HG03039 (cell line): ENCODE measurements at regions not wholly inside any gene's neighbourhood (a gene's known extent, or its start where the extent isn't known, plus 50 kb on each side); places are given as distances from the start of the nearest gene placed in this dataset.

Experiments
- ATAC-seq: cut with Tn5 transposase; IDR thresholded peaks from one replicate; pipeline ENCODE4 v1.9.1; 2021; ENCODE audit warnings: mild to moderate bottlenecking, moderate library complexity; ENCODE audit not compliant: unreplicated experiment

DNA sequence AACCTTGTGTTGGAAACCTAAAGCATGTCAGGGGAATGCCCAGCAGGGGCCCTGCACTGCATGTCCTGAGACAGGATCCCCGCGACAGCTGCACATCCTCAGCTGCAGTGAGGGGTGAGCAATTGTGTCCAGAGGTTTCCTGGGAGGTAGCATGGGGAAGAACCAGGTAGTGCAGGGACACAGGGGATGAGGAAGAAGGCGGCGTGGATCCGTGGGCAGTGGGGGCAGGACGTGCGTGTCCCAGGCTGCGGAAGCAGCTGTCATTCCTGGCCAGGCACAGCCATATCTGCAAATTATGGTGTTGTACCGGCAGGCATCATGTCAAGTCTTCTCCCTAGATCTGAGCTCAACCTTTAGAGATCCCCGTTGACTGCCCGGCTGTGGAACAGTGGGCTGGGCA is 238.2 kb upstream of the MYT1L start:
- ATAC-seq, result no peak

GRCh38 chr2:2568411-2568810 is 237.3 kb upstream of the MYT1L start:
- no peak for ATAC-seq

DNA sequence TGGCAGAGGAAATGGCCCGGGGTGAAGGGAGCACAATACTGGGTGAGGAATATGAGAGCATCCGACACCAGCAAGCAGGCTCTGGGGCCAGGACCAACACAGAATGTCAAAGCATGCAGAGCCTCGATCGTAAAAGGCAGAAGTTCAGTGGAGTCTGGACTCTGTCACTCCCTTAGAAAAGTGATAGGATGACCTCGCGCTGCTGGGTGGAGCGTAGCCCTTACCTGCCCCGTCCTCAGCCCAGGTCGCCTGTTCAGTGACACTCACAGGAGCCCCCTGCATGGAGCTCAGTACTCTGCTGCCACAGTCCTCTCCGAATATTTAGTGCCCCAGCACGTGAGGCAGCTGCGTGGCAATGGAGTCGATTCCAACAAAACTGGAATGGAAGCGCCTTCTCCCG is 236.7 kb upstream of the MYT1L start:
- no peak for ATAC-seq

GRCh38 chr2:2566396-2567323 is 235.6 kb upstream of the MYT1L start:
- no peak for ATAC-seq

DNA sequence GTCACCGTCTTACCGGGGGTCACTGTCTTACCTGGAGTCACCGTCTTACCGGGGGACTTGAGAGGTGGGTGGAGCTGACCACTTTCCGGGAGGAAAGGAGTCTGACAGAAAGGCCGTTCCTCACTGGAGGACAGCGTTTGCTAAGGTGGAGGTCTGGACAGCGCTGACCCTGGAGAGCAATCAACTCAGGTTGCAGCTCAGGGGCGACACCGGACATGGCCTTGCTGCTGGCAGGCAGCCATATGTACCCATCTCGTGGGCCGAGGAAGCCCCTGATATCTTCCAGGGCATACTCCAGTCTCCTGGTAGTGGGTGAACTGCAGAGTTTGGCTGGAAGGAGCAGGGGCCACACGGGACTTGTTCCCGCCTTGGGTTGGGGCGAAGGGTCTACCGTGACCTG is 234.6 kb upstream of the MYT1L start:
- ATAC-seq, result no peak

- ATAC-seq, result no peak
Measured at GRCh38 chr2:2564300-2565078, 233.4 kb upstream of the MYT1L start.

GRCh38 chr2:2563309-2563860 is 232.3 kb upstream of the MYT1L start:
- no peak for ATAC-seq

- ATAC-seq, result no peak
Measured at GRCh38 chr2:2562867-2563266, 231.8 kb upstream of the MYT1L start.

- no peak for ATAC-seq
Measured at GRCh38 chr2:2561346-2562095, 230.4 kb upstream of the MYT1L start.

DNA sequence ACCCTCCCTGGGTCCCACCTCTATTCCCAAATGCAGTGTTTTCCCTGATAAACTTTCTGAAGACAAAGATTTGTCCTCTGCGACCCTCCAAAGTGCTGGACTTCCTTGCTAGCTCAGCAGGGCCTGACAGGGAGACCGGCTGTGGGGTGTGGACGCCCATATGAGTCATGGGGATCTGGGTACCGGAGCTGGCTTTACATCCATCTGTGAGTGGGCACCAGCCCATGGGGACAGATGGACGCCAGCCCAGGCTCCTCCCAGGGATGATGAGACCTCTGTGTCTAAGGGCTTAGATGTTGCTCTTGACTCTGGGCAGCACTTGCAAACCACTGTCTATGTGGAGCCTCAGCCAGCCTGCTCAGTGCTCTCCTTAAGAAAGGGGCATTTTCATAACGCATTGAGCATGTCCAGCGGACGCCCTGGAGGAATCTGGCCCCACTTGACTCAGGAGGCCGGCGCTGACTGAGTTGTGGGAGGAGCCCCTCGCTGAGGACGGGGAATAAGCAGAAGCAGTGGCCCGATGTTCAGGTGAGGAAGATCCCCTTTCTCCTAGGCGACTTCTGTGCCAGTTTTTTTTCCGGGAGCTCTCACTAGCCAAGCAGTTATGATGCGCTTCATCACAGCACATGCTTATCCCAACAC is 229.4 kb upstream of the MYT1L start:
- no peak for ATAC-seq

GRCh38 chr2:2558476-2558875 is 227.4 kb upstream of the MYT1L start:
- no peak for ATAC-seq

DNA sequence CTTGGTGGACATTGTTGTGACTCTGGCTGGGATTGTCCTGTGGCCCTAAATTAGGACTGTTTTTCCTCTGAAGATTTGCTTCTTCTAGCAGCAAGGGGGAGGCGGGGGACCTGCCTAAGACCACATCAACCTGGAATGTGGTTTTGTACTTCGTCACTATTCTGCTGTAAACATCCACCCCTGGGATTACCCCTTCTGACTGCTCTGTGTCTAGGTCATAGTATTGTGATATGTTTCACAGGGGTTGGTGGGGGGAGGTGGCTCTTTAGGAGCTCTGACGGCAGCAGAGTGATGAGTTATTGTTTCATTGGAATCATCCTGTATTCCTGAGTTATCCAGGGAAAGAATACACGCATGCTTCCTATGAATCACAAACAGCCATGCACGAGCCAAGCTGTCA is 226.4 kb upstream of the MYT1L start:
- ATAC-seq, result no peak

GRCh38 chr2:2550856-2551255 is 219.8 kb upstream of the MYT1L start:
- ATAC-seq, result no peak

DNA sequence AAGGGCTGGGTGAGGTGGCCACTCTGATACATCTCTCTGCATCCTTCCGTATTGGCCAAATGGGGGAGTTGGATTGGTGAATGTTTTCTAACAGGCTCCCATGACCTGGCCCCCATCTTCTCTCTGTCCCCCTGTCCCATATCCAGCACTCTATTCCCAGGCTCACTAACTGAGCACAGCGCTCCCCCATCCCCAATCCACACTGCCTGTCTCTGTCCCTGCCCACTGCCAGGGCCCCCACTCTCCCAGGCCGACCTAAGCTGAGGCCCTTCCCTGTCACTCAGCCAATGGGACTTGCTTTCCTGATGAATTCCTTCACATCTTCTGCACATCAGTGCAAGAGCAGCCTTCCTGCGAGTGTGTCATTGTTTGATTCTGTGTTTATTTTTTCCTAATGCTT is 216.8 kb upstream of the MYT1L start:
- no peak for ATAC-seq

DNA sequence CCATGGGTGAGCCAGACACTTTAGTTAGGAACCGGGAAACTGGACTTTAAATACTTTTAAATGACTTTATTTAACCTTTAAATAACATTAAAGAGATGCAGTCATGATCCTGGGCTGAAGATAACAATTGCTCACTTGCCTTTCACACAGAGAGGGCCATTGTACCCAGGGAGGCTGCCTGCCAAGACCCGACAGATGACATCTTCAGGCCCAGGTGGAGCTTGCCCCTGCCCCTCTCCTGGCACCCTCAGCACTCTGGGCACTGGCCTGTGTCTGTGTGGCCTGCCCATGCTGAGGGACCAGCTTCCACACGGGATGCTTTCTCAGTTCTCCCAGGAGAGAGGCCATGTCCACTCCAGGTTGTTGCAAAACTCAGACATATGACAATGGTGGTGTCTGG is 216.4 kb upstream of the MYT1L start:
- no peak for ATAC-seq

- no peak for ATAC-seq
Measured at GRCh38 chr2:2546046-2546445, 215.0 kb upstream of the MYT1L start.

- ATAC-seq, result no peak
Measured at GRCh38 chr2:2542966-2543611, 212.0 kb upstream of the MYT1L start.

DNA sequence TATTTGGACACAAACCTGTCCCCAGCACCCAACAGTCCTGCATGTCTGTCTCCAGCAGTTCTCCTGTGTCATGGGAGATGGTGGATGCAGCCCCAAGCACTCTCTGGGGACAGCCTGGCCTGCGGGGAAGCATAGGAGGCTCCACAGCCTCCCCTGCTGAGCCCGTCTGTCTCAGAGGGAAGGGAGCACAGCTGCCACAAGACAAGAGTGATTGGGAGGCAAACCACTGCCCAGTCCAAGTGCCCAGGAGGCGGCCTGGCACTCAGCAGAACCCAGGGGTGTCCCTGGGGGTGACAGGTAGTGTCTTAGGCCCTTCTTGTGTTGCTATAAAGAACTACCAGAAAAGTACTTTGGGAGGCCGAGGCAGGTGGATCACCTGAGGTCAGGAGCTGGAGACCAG is 211.2 kb upstream of the MYT1L start:
- ATAC-seq, result no peak

GRCh38 chr2:2540406-2540805 is 209.3 kb upstream of the MYT1L start:
- no peak for ATAC-seq

DNA sequence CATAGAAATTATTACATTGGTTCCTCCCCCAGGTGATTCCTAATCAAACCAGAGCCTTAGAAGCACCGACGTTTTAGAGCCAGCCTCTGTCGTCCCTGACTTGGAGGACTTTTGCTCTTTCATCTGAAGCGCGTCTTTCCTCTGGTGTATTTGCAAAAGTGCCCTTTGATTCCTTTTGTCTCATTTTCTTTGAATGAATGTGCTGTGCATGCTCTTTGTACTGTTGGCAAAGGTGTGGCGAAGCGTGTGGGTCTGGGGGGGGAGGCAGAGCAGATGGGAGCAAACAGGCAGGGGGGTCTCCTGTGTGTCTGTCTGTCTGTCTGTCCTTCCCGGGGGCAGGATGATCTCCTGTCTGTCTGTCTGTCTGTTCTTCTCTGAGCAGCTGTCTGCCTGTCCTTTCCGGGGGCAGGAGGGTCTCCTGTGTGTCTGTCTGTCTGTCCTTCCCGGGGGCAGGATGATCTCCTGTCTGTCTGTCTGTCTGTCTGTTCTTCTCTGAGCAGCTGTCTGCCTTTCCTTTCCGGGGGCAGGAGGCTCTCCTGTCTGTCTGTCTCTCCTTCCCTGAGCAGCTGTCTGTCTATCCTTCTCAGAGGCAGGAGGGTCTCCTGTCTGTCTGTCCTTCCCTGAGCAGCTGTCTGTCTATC is 205.5 kb upstream of the MYT1L start:
- no peak for ATAC-seq
